ENCODE measurements at regions not wholly inside any gene's neighbourhood (a gene's known extent, or its start where the extent isn't known, plus 50 kb on each side); places are given as distances from the start of the nearest gene placed in this dataset.
A peak's percentile ranks its signal among the peaks of the same experiment; 100 is the strongest.

- H3K4me3 ChIP-seq (ENCODE audit: low read length): no peak overlapping the region
- no peaks in the 10 kb centered on the region for H3K9me2 ChIP-seq (replicated peaks; ENCODE audit: low read length)
- no peak overlapping the region for H3K27ac ChIP-seq (ENCODE audit: low read length)
- H3F3A ChIP-seq (ENCODE audit: low read length, unreplicated experiment): no peaks in the 10 kb centered on the region
- no peaks in the 10 kb centered on the region for H3K79me2 ChIP-seq (ENCODE audit: low read length)
- ChIA-PET POLR2A (ENCODE audit: unreplicated experiment) (no interaction called here), CTCF (no interaction called here)
- H3K4me2 ChIP-seq (ENCODE audit: low read length): no peak overlapping the region
- TF ChIP-seq EZH2phosphoT487 (IDR thresholded peaks at IDR 0.05; ENCODE audit: borderline replicate concordance, low read length): no peak
- no peak for TF ChIP-seq EZH2 (IDR thresholded peaks at IDR 0.05; ENCODE audit: low read length, unreplicated experiment)
- TF ChIP-seq CTCF (conservative IDR thresholded peaks at IDR 0.05; ENCODE audit: low read depth, low read length): no peak
- DNase-seq (no peak), ATAC-seq (no peak)
- BruUV-seq (replicated peaks): no TSS peak
- H2AFZ ChIP-seq (ENCODE audit: low read length): no peak overlapping the region
- H3K4me1 ChIP-seq (ENCODE audit: insufficient read depth, low read length): no peaks in the 10 kb centered on the region
- no peak overlapping the region for H3K9ac ChIP-seq (ENCODE audit: low read length)
- H3K36me3 ChIP-seq (ENCODE audit: low read depth, low read length): no peaks in the 10 kb centered on the region
- intact Hi-C loops (cut with micrococcal nuclease): no loop called here
- H4K20me1 ChIP-seq (ENCODE audit: low read length): no peaks in the 10 kb centered on the region
- H3K27me3 ChIP-seq (ENCODE audit: low read length): peaks cover 38% of the 10 kb centered on the region
- H3K9me3 ChIP-seq (ENCODE audit: low read length): no peaks in the 10 kb centered on the region
Observed at GRCh38 chr5:174818430-174818829, 94.0 kb downstream of the MSX2 start.

GRCh38 chr5:174817610-174818009 is 93.2 kb downstream of the MSX2 start:
- Histone ChIP-seq H3F3A (ENCODE audit: low read length, unreplicated experiment) (no peaks in the 10 kb centered on the region), H3K27me3 (ENCODE audit: low read length) (peaks cover 29% of the 10 kb centered on the region), H2AFZ (ENCODE audit: low read length) (no peak overlapping the region), H3K79me2 (ENCODE audit: low read length) (no peaks in the 10 kb centered on the region), H3K4me2 (ENCODE audit: low read length) (no peak overlapping the region), H3K9ac (ENCODE audit: low read length) (no peak overlapping the region), H4K20me1 (ENCODE audit: low read length) (no peaks in the 10 kb centered on the region), H3K9me2 (replicated peaks; ENCODE audit: low read length) (no peaks in the 10 kb centered on the region), H3K4me1 (ENCODE audit: insufficient read depth, low read length) (no peaks in the 10 kb centered on the region), H3K4me3 (ENCODE audit: low read length) (no peak overlapping the region), H3K27ac (ENCODE audit: low read length) (no peak overlapping the region), H3K36me3 (ENCODE audit: low read depth, low read length) (no peaks in the 10 kb centered on the region), H3K9me3 (ENCODE audit: low read length) (no peaks in the 10 kb centered on the region)
- intact Hi-C loops (cut with micrococcal nuclease): no loop called here
- no TSS peak for BruUV-seq (replicated peaks)
- TF ChIP-seq CTCF (conservative IDR thresholded peaks at IDR 0.05; ENCODE audit: low read depth, low read length) (no peak), EZH2 (IDR thresholded peaks at IDR 0.05; ENCODE audit: low read length, unreplicated experiment) (no peak), EZH2phosphoT487 (IDR thresholded peaks at IDR 0.05; ENCODE audit: borderline replicate concordance, low read length) (no peak)
- no peak for DNase-seq
- no peak for ATAC-seq
- ChIA-PET CTCF (no interaction called here), POLR2A (ENCODE audit: unreplicated experiment) (no interaction called here)

GRCh38 chr5:174816858-174817257 is 92.5 kb downstream of the MSX2 start:
- POLR2A ChIA-PET (ENCODE audit: unreplicated experiment): no interaction called here
- CTCF ChIA-PET: no interaction called here
- no peaks in the 10 kb centered on the region for H3K79me2 ChIP-seq (ENCODE audit: low read length)
- no peak overlapping the region for H3K9ac ChIP-seq (ENCODE audit: low read length)
- H3K27ac ChIP-seq (ENCODE audit: low read length): no peak overlapping the region
- no peaks in the 10 kb centered on the region for H3K36me3 ChIP-seq (ENCODE audit: low read depth, low read length)
- DNase-seq: peak; percentile 10
- no peaks in the 10 kb centered on the region for H3K4me1 ChIP-seq (ENCODE audit: insufficient read depth, low read length)
- BruUV-seq (replicated peaks): no TSS peak
- no peaks in the 10 kb centered on the region for H3K9me3 ChIP-seq (ENCODE audit: low read length)
- H3F3A ChIP-seq (ENCODE audit: low read length, unreplicated experiment): no peaks in the 10 kb centered on the region
- H2AFZ ChIP-seq (ENCODE audit: low read length): no peak overlapping the region
- H4K20me1 ChIP-seq (ENCODE audit: low read length): no peaks in the 10 kb centered on the region
- no peak for ATAC-seq
- peaks cover 22% of the 10 kb centered on the region for H3K27me3 ChIP-seq (ENCODE audit: low read length)
- H3K4me2 ChIP-seq (ENCODE audit: low read length): no peak overlapping the region
- H3K4me3 ChIP-seq (ENCODE audit: low read length): no peak overlapping the region
- intact Hi-C loops (cut with micrococcal nuclease): no loop called here
- peak; percentile 38; the same call in 1 of the 2 replicates for TF ChIP-seq CTCF (conservative IDR thresholded peaks at IDR 0.05; ENCODE audit: low read depth, low read length)
- no peak for TF ChIP-seq EZH2 (IDR thresholded peaks at IDR 0.05; ENCODE audit: low read length, unreplicated experiment)
- TF ChIP-seq EZH2phosphoT487 (IDR thresholded peaks at IDR 0.05; ENCODE audit: borderline replicate concordance, low read length): no peak
- no peaks in the 10 kb centered on the region for H3K9me2 ChIP-seq (replicated peaks; ENCODE audit: low read length)
